Trophoblast cell (in vitro differentiated cells and primary cell): ENCODE measurements at regions not wholly inside any gene's neighbourhood (a gene's known extent, or its start where the extent isn't known, plus 50 kb on each side); places are given as distances from the start of the nearest gene placed in this dataset.

Experiments
- DNase-seq, 2 donors: peaks; one replicate each; pipeline ENCODE4 v3.0.0-alpha.2; 2016
- H2AFZ ChIP-seq: 2 replicates; pipeline ENCODE4 v1.6.1; 2013; ENCODE audit warnings: low read length, moderate library complexity, mild to moderate bottlenecking; ENCODE audit not compliant: insufficient read depth, poor library complexity
- H2AK5ac ChIP-seq: 2 replicates; pipeline ENCODE4 v1.6.1; 2013; ENCODE audit warnings: mild to moderate bottlenecking, low read length
- H2BK120ac ChIP-seq: 2 replicates; pipeline ENCODE4 v1.6.1; 2013; ENCODE audit warnings: low read length, mild to moderate bottlenecking, moderate library complexity; ENCODE audit not compliant: insufficient read depth, poor library complexity
- H2BK12ac ChIP-seq: 2 replicates; pipeline ENCODE4 v1.6.1; 2013; ENCODE audit warnings: mild to moderate bottlenecking, low read length, moderate library complexity
- H2BK5ac ChIP-seq: 2 replicates; pipeline ENCODE4 v1.6.1; 2013; ENCODE audit warnings: low read length, low read depth, moderate library complexity, mild to moderate bottlenecking; ENCODE audit not compliant: poor library complexity
- H3K14ac ChIP-seq: 2 replicates; pipeline ENCODE4 v1.6.1; 2013; ENCODE audit warnings: mild to moderate bottlenecking, low read length
- H3K18ac ChIP-seq: 2 replicates; pipeline ENCODE4 v1.6.1; 2013; ENCODE audit warnings: mild to moderate bottlenecking, low read length
- H3K23ac ChIP-seq: 2 replicates; pipeline ENCODE4 v1.6.1; 2013; ENCODE audit warnings: low read length
- H3K27ac ChIP-seq: 2 replicates; pipeline ENCODE4 v1.5.1; 2013; ENCODE audit warnings: low read depth, mild to moderate bottlenecking, inconsistent platforms, low read length, moderate library complexity
- H3K27me3 ChIP-seq: 2 replicates; pipeline ENCODE4 v1.6.1; 2013; ENCODE audit warnings: inconsistent platforms, mild to moderate bottlenecking, low read length, moderate library complexity; ENCODE audit not compliant: insufficient read depth
- H3K36me3 ChIP-seq, 2 experiments: 1 replicate in 1 of 2; 2 replicates in 1 of 2; pipeline ENCODE4 v1.6.1; 2013; ENCODE audit warnings: low read length in 2 of 2, mild to moderate bottlenecking in 2 of 2, moderate library complexity in 1 of 2; ENCODE audit not compliant: insufficient read depth in 2 of 2, control insufficient read depth in 1 of 2
- H3K4ac ChIP-seq: 2 replicates; pipeline ENCODE4 v1.6.1; 2013; ENCODE audit warnings: low read depth, mild to moderate bottlenecking, low read length, moderate library complexity
- H3K4me1 ChIP-seq, 2 experiments: 1 replicate in 1 of 2; 2 replicates in 1 of 2; pipeline ENCODE4 v1.6.1; 2013; ENCODE audit warnings: low read length in 2 of 2, mild to moderate bottlenecking in 2 of 2, moderate library complexity in 1 of 2; ENCODE audit not compliant: insufficient read depth in 2 of 2, control insufficient read depth in 1 of 2
- H3K4me2 ChIP-seq: 2 replicates; pipeline ENCODE4 v1.6.1; 2013; ENCODE audit warnings: inconsistent platforms, mild to moderate bottlenecking, low read length, moderate library complexity
- H3K4me3 ChIP-seq: 2 replicates; pipeline ENCODE4 v1.5.1; 2013; ENCODE audit warnings: mild to moderate bottlenecking, low read depth, low read length, inconsistent platforms
- H3K79me1 ChIP-seq: one replicate; pipeline ENCODE4 v1.6.1; 2013; ENCODE audit warnings: low read length
- H3K79me2 ChIP-seq: 2 replicates; pipeline ENCODE4 v1.6.1; 2013; ENCODE audit warnings: low read length, mild to moderate bottlenecking; ENCODE audit not compliant: control insufficient read depth, insufficient read depth, poor library complexity
- H3K9ac ChIP-seq: 2 replicates; pipeline ENCODE4 v1.6.1; 2013; ENCODE audit warnings: mild to moderate bottlenecking, low read length
- H3K9me3 ChIP-seq: 2 replicates; pipeline ENCODE4 v1.6.1; 2013; ENCODE audit warnings: low read depth, mild to moderate bottlenecking, control low read depth, inconsistent platforms, low read length; ENCODE audit not compliant: insufficient read depth
- H4K12ac ChIP-seq: 2 replicates; pipeline ENCODE4 v1.6.1; 2013; ENCODE audit warnings: low read depth, mild to moderate bottlenecking, low read length, moderate library complexity
- H4K8ac ChIP-seq: 2 replicates; pipeline ENCODE4 v1.6.1; 2013; ENCODE audit warnings: low read depth, mild to moderate bottlenecking, low read length, moderate library complexity
- H4K91ac ChIP-seq: one replicate; pipeline ENCODE4 v1.6.1; 2013; ENCODE audit warnings: low read depth, mild to moderate bottlenecking, low read length, moderate library complexity
- WGBS: extraction: QIAGEN DNeasy Blood & Tissue Kit; methylation state at CpG from one replicate; pipeline ENCODE4 v1.1.7; 2013; ENCODE audit warnings: missing lambda C conversion rate; ENCODE audit not compliant: insufficient read length, insufficient coverage; ENCODE audit errors: extremely low coverage; 5-methylcytosine and 5-hydroxymethylcytosine counted together

GRCh38 chr10:2974083-2974482 lies 93.3 kb upstream of the PFKP start:
- DNase-seq = no peak
- H2AK5ac ChIP-seq = no peak overlapping the region
- H4K8ac ChIP-seq = no peak overlapping the region
- peaks cover 0 to under 1% of the 10 kb centered on the region in 2 experiments for H3K4me1 ChIP-seq
- no peak overlapping the region for H3K23ac ChIP-seq
- no peaks in the 10 kb centered on the region for H3K9me3 ChIP-seq
- no peak overlapping the region for H3K4me2 ChIP-seq
- no peak overlapping the region for H3K18ac ChIP-seq
- H3K4ac ChIP-seq = no peak overlapping the region
- no peaks in the 10 kb centered on the region for H3K79me2 ChIP-seq
- no peaks in the 10 kb centered on the region for H3K27me3 ChIP-seq
- H3K79me1 ChIP-seq = no peaks in the 10 kb centered on the region
- H3K36me3 ChIP-seq = no peaks in the 10 kb centered on the region
- no peak overlapping the region for H3K14ac ChIP-seq
- H2AFZ ChIP-seq = no peak overlapping the region
- no peak overlapping the region for H3K27ac ChIP-seq
- H2BK5ac ChIP-seq = no peak overlapping the region
- H2BK12ac ChIP-seq = no peak overlapping the region
- no peak overlapping the region for H3K9ac ChIP-seq
- H3K4me3 ChIP-seq = no peak overlapping the region
- H4K12ac ChIP-seq = no peak overlapping the region
- no peak overlapping the region for H2BK120ac ChIP-seq
- WGBS = no CpG with 5 or more reads among the region's 3 CpGs
- no peak overlapping the region for H4K91ac ChIP-seq

- no peak overlapping the region for H3K4me3 ChIP-seq
- no CpG with 5 or more reads among the region's 8 CpGs for WGBS
- H2BK120ac ChIP-seq = no peak overlapping the region
Observed at GRCh38 chr10:2972810-2973209, 94.5 kb upstream of the PFKP start.

GRCh38 chr10:2972216-2972615 lies 95.1 kb upstream of the PFKP start:
- Histone ChIP-seq H2AFZ (no peak overlapping the region), H3K9ac (no peak overlapping the region), H3K4me3 (no peak overlapping the region), H3K36me3 (no peaks in the 10 kb centered on the region), H3K79me2 (no peaks in the 10 kb centered on the region), H2BK120ac (no peak overlapping the region), H3K23ac (no peak overlapping the region), H2AK5ac (no peak overlapping the region), H2BK5ac (no peak overlapping the region), H3K27me3 (no peaks in the 10 kb centered on the region), H3K18ac (no peak overlapping the region), H3K27ac (no peak overlapping the region), H4K8ac (no peak overlapping the region), H3K9me3 (no peaks in the 10 kb centered on the region), H3K4ac (no peak overlapping the region), H3K14ac (no peak overlapping the region), H2BK12ac (no peak overlapping the region), H4K12ac (no peak overlapping the region), H3K4me1 (no peaks in the 10 kb centered on the region), H3K4me2 (no peak overlapping the region), H3K79me1 (no peaks in the 10 kb centered on the region), H4K91ac (no peak overlapping the region)
- no peak for DNase-seq
- no CpG with 5 or more reads among the region's 7 CpGs for WGBS

More at GRCh38 chr10:2972810-2973209, 94.5 kb upstream of the PFKP start:
- no peak overlapping the region for H3K4me2 ChIP-seq
- H3K79me1 ChIP-seq = no peaks in the 10 kb centered on the region
- no peak overlapping the region for H2AK5ac ChIP-seq
- H3K4me1 ChIP-seq = no peaks in the 10 kb centered on the region
- no peak overlapping the region for H4K8ac ChIP-seq
- no peak overlapping the region for H4K91ac ChIP-seq
- no peak overlapping the region for H4K12ac ChIP-seq
- H3K27me3 ChIP-seq = no peaks in the 10 kb centered on the region
- no peak overlapping the region for H3K9ac ChIP-seq
- H3K9me3 ChIP-seq = no peaks in the 10 kb centered on the region
- H3K79me2 ChIP-seq = no peaks in the 10 kb centered on the region
- no peak overlapping the region for H2BK12ac ChIP-seq
- H3K4ac ChIP-seq = no peak overlapping the region
- H3K14ac ChIP-seq = no peak overlapping the region
- H2AFZ ChIP-seq = no peak overlapping the region
- no peak for DNase-seq
- no peak overlapping the region for H3K27ac ChIP-seq
- no peak overlapping the region for H2BK5ac ChIP-seq
- H3K36me3 ChIP-seq = no peaks in the 10 kb centered on the region
- no peak overlapping the region for H3K23ac ChIP-seq
- H3K18ac ChIP-seq = no peak overlapping the region

- no CpG with 5 or more reads among the region's 7 CpGs for WGBS
Observed at GRCh38 chr10:2970190-2970823, 97.0 kb upstream of the PFKP start.

More at GRCh38 chr10:2970190-2970823, 97.0 kb upstream of the PFKP start:
- no peaks in the 10 kb centered on the region for H3K4me1 ChIP-seq
- H4K91ac ChIP-seq = no peak overlapping the region
- H3K18ac ChIP-seq = no peak overlapping the region
- no peaks in the 10 kb centered on the region for H3K9me3 ChIP-seq
- no peak for DNase-seq
- H3K27me3 ChIP-seq = no peaks in the 10 kb centered on the region
- H3K14ac ChIP-seq = no peak overlapping the region
- no peak overlapping the region for H4K8ac ChIP-seq
- H3K4me3 ChIP-seq = no peak overlapping the region
- no peak overlapping the region for H3K23ac ChIP-seq
- H4K12ac ChIP-seq = no peak overlapping the region
- H3K79me2 ChIP-seq = no peaks in the 10 kb centered on the region
- H3K4me2 ChIP-seq = no peak overlapping the region
- no peak overlapping the region for H2AFZ ChIP-seq
- H3K4ac ChIP-seq = no peak overlapping the region
- H3K9ac ChIP-seq = no peak overlapping the region
- no peaks in the 10 kb centered on the region for H3K79me1 ChIP-seq
- H2BK12ac ChIP-seq = no peak overlapping the region
- no peaks in the 10 kb centered on the region for H3K36me3 ChIP-seq
- no peak overlapping the region for H2BK5ac ChIP-seq
- no peak overlapping the region for H3K27ac ChIP-seq
- no peak overlapping the region for H2BK120ac ChIP-seq
- no peak overlapping the region for H2AK5ac ChIP-seq
